ENCODE measurements at regions not wholly inside any gene's neighbourhood (a gene's known extent, or its start where the extent isn't known, plus 50 kb on each side); places are given as distances from the start of the nearest gene placed in this dataset.

DNA sequence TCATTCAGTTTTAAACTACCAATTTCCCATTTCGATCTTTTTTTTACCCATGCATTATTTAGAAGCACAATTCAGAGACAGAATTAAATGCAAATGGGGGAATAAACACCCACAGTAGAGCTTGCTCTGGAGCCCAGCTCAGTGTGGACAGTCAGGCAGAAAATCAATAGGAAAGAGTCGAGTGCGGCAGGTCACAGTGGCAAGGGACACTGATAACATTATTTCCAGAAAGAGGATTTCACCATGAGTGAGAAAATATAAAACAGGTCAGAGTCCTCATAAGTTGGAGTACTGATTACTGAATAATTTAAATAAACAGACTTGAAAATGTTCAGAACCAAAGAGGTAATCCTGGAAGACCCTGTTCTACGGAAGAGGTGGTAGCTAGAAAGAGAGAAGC, 532.5 kb downstream of the CCSER2 start:
- no peak overlapping the region for H3K27ac ChIP-seq
- H3K4me2 ChIP-seq = no peak overlapping the region
- TF ChIP-seq, protein P1, sequence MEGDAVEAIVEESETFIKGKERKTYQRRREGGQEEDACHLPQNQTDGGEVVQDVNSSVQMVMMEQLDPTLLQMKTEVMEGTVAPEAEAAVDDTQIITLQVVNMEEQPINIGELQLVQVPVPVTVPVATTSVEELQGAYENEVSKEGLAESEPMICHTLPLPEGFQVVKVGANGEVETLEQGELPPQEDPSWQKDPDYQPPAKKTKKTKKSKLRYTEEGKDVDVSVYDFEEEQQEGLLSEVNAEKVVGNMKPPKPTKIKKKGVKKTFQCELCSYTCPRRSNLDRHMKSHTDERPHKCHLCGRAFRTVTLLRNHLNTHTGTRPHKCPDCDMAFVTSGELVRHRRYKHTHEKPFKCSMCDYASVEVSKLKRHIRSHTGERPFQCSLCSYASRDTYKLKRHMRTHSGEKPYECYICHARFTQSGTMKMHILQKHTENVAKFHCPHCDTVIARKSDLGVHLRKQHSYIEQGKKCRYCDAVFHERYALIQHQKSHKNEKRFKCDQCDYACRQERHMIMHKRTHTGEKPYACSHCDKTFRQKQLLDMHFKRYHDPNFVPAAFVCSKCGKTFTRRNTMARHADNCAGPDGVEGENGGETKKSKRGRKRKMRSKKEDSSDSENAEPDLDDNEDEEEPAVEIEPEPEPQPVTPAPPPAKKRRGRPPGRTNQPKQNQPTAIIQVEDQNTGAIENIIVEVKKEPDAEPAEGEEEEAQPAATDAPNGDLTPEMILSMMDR (conservative IDR thresholded peaks at IDR 0.05; ENCODE audit: low read depth, low read length) = no peak
- H3K4me3 ChIP-seq (IDR thresholded peaks at IDR 0.05; ENCODE audit: insufficient read depth, low read depth, low read length) = no peak overlapping the region
- no peaks in the 10 kb centered on the region for H3K4me1 ChIP-seq (ENCODE audit: low read depth, poor library complexity, severe bottlenecking)
- H4K20me1 ChIP-seq (ENCODE audit: insufficient read depth) = no peaks in the 10 kb centered on the region
- no peak overlapping the region for H2AFZ ChIP-seq (ENCODE audit: low read depth)
- no peaks in the 10 kb centered on the region for H3K79me2 ChIP-seq (ENCODE audit: insufficient read depth, low read depth)
- no peaks in the 10 kb centered on the region for H3K36me3 ChIP-seq (ENCODE audit: insufficient read depth)
- no peaks in the 10 kb centered on the region for H3K27me3 ChIP-seq (ENCODE audit: insufficient read depth, low read depth)
- no peak overlapping the region for H3K9ac ChIP-seq

DNA sequence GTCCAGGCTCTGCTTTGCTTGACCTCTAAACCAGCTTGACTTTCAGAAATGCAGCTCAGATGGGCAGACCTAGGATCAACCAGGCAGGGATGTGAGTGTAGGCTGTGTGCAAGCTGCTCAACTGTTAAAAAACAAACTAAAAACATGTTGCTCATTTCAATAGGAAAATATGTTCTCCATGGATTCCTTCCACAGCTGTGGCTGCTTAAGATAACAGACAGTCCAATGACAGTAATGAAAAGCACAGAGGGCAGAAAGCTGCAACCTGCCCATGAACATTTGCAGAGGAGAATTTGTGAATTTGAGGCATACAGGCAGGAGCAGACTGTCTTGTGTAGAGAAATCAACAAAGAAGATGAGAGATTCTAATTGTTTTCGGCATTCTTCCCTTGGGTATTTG, 534.2 kb downstream of the CCSER2 start:
- Histone ChIP-seq H3K9ac (no peak overlapping the region), H2AFZ (ENCODE audit: low read depth) (no peak overlapping the region), H3K4me3 (IDR thresholded peaks at IDR 0.05; ENCODE audit: insufficient read depth, low read depth, low read length) (no peak overlapping the region), H3K27ac (no peak overlapping the region), H3K4me2 (no peak overlapping the region), H3K36me3 (ENCODE audit: insufficient read depth) (no peaks in the 10 kb centered on the region), H3K4me1 (ENCODE audit: low read depth, poor library complexity, severe bottlenecking) (no peaks in the 10 kb centered on the region), H3K79me2 (ENCODE audit: insufficient read depth, low read depth) (no peaks in the 10 kb centered on the region), H3K27me3 (ENCODE audit: insufficient read depth, low read depth) (no peaks in the 10 kb centered on the region), H4K20me1 (ENCODE audit: insufficient read depth) (no peaks in the 10 kb centered on the region)
- TF ChIP-seq, protein P1 (conservative IDR thresholded peaks at IDR 0.05; ENCODE audit: low read depth, low read length) = no peak

GRCh38 chr10:84863675-84864074, 535.3 kb downstream of the CCSER2 start:
- Histone ChIP-seq H3K27ac (no peak overlapping the region), H3K79me2 (ENCODE audit: insufficient read depth, low read depth) (no peaks in the 10 kb centered on the region), H3K27me3 (ENCODE audit: insufficient read depth, low read depth) (no peaks in the 10 kb centered on the region), H3K4me1 (ENCODE audit: low read depth, poor library complexity, severe bottlenecking) (no peaks in the 10 kb centered on the region), H3K4me2 (no peak overlapping the region), H3K4me3 (IDR thresholded peaks at IDR 0.05; ENCODE audit: insufficient read depth, low read depth, low read length) (no peak overlapping the region), H3K36me3 (ENCODE audit: insufficient read depth) (no peaks in the 10 kb centered on the region), H4K20me1 (ENCODE audit: insufficient read depth) (no peaks in the 10 kb centered on the region), H2AFZ (ENCODE audit: low read depth) (no peak overlapping the region), H3K9ac (no peak overlapping the region)
- TF ChIP-seq, protein P1 (conservative IDR thresholded peaks at IDR 0.05; ENCODE audit: low read depth, low read length) = no peak

DNA sequence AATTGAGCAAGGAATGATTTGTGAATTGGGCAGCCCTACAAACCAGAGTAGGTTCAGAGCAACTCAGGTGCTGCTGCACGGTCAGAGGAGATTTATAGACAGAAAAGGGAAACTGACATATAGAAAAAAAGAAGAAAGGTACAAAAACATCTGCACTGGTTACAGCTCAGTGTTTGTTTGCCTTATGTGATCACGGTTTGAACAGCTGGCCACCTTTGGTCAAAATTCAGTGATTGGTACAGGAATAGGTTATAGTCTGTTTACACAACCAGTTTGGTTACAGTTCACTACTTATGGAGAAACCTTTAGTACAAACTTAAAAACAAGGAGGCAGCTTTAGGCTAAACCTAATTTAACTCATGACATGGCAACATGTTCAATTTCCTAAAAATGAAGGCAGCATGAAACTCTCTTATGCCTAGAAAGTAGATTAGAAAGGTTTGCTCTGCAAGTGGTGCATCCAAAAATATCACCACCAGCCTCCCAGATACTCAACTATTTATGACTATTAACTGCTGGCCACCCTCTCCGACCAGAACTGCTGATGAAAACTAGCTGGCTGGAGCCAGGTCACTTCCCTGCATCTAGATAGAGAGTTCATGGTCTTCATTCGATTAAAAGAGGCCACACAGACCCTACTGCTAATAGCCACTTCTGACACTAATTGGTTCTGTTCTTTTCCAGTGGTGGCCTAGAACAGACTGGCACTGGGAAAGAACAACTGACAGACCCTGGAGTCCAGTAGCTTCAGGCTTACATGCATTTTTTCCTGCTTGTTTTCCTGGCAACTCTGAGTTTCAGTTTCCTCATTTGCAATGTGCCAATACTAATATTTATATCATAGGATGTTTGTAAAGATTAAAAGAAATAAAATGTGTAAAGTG, 548.0 kb downstream of the CCSER2 start:
- TF ChIP-seq, protein P1 (conservative IDR thresholded peaks at IDR 0.05; ENCODE audit: low read depth, low read length) = no peak
- no peak overlapping the region for H3K4me2 ChIP-seq
- no peaks in the 10 kb centered on the region for H4K20me1 ChIP-seq (ENCODE audit: insufficient read depth)
- H3K4me3 ChIP-seq (IDR thresholded peaks at IDR 0.05; ENCODE audit: insufficient read depth, low read depth, low read length) = no peak overlapping the region
- no peak overlapping the region for H3K27ac ChIP-seq
- no peaks in the 10 kb centered on the region for H3K79me2 ChIP-seq (ENCODE audit: insufficient read depth, low read depth)
- no peaks in the 10 kb centered on the region for H3K36me3 ChIP-seq (ENCODE audit: insufficient read depth)
- H3K4me1 ChIP-seq (ENCODE audit: low read depth, poor library complexity, severe bottlenecking) = no peaks in the 10 kb centered on the region
- H3K9ac ChIP-seq = no peak overlapping the region
- H2AFZ ChIP-seq (ENCODE audit: low read depth) = no peak overlapping the region
- no peaks in the 10 kb centered on the region for H3K27me3 ChIP-seq (ENCODE audit: insufficient read depth, low read depth)

All from KMS-11 (cell line).